ENCODE measurements at regions not wholly inside any gene's neighbourhood (a gene's known extent, or its start where the extent isn't known, plus 50 kb on each side); places are given as distances from the start of the nearest gene placed in this dataset.
A peak's percentile ranks its signal among the peaks of the same experiment; 100 is the strongest.
"Not testable (repeated sequence)": the region's sequence is repeated elsewhere in the genome, so short reads cannot be mapped to it uniquely, and the experiment has no call there.

DNA sequence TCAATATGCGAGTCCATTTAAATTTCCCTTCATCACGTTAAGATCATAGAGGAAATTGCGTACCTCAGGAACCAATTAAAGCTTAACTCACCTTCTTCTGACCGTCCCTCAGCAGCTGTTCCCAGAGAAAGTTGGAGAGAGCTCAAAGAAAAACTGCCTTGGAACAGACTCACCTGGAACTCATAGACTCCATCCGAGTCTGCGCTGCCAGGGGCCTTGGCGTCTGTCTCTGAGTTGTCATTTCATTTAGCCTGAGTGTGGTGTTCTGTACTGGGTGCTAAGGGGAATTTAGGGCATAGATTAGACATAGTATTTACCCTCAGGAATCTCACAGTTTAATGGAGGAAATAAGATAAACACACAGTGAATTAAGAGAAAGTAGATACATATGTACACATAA lies 892.7 kb downstream of the TLE1 start:
- DNase-seq = no peak

DNA sequence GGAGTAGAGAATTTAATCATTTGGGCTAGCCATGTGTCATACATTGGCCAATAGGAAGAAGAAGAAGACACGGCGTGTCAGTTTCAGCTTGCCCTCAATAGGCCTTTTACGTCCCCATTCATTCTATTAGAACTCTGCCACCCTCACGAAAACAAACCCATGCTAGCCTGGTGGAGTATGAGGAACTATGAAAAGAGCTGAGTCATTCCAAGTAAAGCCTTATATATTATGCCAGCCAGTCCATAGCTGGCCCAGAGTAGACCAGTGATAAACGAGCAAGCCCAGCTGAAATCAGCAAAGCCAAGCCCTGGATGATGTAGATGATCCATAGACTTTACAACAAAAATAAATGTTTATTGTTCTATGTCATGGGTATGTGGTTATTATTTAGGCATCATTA lies 895.1 kb downstream of the TLE1 start:
- no peak for DNase-seq

DNA sequence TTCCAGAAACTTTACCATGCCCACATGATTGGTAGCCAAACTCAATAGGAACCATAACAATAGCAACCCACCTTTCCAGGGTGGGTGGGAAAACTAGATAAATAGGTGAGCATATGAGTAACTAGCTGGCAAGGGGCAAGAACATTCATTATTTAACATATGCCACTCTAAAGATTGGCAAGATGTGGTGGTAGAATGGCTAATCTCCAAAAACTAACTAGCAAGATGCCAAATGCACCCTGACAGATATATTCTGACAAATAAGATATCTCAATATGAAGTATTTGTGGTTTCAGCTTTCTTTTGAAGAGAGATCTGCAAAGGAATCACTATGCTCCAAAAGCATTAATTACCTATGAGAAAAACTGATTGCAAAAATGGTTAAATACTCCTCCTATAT lies 895.6 kb downstream of the TLE1 start:
- no peak for DNase-seq

- DNase-seq = no peak
These were observed 896.6 kb downstream of the TLE1 start for GRCh38 chr9:80792726-80793125.

DNA sequence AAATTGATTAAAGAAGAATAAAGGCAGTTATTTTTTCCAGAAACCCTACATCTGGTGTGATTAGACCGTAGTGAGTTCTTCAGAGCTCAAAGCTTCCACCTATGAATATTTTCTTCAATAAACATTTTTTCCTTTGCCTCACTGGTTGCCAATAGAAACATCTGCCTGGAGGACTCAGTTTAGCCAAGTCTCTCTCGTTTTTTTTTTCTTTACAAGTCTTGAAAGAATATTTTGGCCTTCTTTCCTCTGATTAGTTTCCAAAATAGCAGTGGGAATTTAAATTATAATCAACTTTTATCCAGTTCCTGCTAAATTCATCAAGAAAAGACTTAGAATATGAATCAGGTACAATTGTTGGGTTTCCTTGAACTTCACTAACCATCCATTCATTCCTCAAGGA lies 897.5 kb downstream of the TLE1 start:
- no peak for DNase-seq

- DNase-seq = no peak
These were observed 898.6 kb downstream of the TLE1 start for GRCh38 chr9:80790764-80791163.

DNA sequence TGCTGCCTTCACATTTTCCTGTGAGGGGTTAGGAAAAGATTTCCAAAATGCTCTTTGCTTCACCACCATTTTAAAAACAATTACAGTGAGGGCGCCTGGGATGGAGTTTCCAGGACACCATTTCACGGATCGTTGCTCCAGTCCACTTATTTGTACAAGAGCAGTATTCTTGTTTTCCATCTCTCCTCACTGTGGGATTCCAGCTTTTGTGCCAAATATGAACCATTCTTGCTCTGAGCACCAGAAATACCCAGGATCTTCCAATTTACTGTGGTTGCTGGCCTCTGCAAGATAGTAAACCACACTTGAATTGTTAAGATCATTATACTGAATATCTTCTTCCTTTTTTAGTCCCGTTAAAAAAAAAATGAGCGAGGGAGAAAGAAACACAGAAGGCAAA lies 899.5 kb downstream of the TLE1 start:
- no peak for DNase-seq

DNA sequence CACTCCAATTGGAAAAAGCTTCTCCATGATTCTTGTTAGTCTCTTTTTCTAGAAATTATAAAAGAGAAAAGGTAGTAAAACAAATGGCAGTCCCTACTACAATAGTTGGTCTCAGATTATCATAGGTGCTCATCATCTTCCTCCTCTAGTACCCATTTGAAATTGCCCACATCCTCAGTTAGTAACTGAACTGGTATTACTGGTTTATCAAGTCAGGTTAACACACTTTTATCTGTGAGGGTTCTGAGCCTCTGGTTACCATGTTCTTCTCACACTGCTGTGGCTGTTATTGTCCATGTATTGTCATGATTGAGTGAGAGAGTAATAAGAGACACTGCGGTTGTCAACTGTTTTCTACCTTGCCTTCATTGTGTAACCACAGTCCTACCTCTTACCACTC lies 901.7 kb downstream of the TLE1 start:
- no peak for DNase-seq

- no peak for DNase-seq
These were observed 904.7 kb downstream of the TLE1 start for GRCh38 chr9:80784647-80785046.

GRCh38 chr9:80775971-80776370 lies 913.4 kb downstream of the TLE1 start:
- DNase-seq = no peak

DNA sequence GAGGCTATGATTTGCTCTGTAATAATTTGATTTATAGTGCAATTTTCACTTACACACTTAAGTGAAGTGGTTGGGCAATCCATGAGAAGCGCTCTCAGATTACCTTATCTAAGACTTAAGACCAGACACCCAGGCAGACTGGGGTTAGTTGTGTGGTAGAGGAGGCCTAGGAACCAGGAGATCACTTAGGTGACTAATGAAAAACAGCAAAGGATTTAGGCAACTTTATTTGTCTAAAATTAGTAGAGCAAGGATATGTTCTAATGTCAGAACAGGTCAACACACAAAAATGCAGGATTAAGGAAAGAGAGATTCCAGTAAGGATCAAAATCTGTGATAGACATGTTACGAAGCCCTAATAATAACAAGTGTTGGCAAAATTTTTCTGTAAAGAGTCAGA lies 913.8 kb downstream of the TLE1 start:
- peak; percentile 8 for DNase-seq

DNA sequence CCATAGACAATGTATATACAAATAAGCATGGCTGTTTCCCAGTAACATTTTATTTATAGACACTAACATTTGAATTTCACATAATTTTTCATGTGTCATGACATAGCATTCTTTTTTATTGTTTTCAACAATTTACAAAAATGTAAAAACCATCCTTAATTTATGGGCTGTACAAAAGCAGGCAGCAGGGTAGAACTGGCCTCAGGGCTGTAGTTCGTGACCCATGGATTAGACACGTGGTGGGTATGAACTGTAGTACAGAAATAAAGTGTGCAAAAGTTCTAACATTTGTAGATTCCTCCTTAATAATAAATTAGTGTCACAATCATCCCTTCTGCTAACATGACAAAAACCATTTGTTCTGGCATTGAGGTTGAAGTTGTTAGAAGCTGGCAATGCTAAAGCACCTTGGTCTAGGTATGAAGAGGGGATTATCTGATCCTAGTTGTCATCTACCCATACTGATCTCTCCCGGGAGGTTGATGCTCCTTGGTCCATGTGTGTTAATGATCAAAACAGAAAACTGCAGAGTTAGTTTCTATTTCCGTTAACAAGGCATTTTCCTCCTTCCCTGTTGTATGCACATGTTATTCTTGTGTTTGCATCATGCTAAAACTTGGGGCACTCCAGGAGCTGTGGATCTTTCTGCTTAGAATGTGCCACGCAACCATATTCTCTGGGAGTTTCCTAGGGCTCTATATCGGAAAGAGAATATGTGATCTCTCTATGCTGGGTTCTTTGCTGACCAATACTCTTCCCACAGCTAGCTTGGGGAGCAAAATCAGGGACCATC lies 917.6 kb downstream of the TLE1 start:
- no peak for DNase-seq

GRCh38 chr9:80763536-80763935 lies 925.8 kb downstream of the TLE1 start:
- DNase-seq = no peak

GRCh38 chr9:80755586-80755985 lies 933.8 kb downstream of the TLE1 start:
- no peak for DNase-seq

GRCh38 chr9:80747056-80747455 lies 942.3 kb downstream of the TLE1 start:
- not testable (repeated sequence) for DNase-seq

GRCh38 chr9:80732506-80732905 lies 956.8 kb downstream of the TLE1 start:
- no peak for DNase-seq

- DNase-seq = no peak
These were observed 968.8 kb downstream of the TLE1 start for GRCh38 chr9:80720579-80720978.

DNA sequence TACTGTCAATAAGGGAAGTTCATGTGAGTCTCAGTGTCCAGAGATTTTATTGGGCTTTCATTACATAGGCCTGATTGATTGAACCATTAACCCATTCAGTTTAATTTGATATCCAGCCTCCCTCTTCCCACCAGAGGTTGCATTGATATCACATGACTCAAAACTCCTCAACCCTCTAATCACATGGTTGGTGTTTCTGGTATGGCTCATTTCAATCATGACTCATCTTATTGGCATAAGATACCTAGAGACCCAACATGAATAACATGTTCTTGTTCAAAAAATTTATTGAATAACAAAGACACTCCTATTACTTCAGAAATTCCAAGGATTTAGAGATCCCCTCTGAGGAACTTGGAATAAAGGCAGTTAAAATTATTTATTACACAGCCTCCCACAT lies 982.2 kb downstream of the TLE1 start:
- DNase-seq = no peak

- DNase-seq = no peak
These were observed 988.3 kb downstream of the TLE1 start for GRCh38 chr9:80701061-80701460.

DNA sequence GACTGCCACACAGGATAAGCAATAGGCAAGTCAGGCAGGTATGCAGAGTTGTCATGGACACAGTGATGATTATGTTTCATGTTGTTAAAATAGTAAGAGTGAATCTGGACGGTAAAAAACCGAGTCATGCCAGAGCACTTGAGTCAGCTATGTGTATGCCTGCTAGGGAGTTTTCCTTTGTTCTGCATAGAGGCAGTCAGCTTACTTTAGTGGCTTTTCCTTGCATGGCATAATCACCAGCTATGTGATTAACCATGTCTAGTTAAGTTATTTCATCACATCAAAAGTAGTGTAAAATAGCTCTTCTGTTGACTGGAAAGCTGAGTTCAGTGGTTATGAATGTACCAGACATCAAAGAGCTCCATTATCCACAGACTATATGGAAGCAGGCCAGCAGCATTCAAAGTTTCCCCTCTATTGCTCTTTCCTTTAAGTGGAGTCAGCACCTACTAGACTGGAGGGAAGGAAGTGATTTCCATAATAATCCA lies 989.8 kb downstream of the TLE1 start:
- DNase-seq = no peak

DNA sequence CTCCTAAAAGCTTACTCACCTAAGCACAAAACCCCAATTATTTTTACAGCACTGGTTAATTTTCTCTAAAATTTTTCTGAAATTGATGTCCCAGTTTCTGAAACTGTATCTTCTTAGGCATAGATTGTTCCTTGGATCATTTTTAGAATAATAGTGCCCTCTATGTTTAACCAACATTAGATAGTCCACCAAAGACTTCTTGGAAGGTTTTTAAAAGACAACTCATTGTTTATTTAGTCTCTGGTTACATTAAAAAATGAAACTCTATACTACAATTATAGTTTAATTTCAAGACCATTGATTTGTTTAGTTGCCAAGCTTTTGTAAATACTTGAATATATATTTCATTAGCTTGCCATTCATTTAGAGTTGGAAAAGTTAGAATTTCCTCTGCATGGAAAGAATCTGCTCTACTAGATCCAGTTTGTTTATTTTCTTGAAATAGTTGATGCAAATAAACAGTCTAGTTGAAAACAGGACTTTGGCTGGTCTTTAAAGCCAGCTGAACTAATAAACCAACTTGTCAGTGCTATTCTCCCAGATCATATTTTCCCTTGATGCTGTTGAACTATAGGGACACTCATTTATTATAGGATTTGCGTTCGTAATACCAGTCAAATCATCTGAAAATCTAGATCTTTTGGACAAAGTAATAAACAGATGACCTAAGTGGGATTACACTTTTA lies 990.5 kb downstream of the TLE1 start:
- no peak for DNase-seq

DNA sequence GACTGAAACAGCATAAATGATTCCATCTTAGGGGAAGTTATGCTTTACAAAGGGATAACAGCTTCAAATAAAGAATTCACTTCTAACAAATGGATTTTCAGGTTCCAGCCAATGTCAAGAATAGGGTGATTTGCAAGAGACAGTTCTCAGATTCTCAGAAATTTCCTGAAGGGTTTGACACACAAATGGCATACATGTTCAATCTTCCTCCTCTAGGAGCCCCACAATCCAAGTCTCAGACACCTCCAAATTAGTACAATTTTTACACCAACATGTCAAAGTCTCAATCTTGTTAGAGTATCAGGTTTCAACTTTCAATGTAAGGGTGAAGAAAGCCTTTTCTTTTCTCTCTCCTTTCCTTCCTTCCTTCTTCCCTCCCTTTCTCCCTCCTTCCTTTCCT lies 996.6 kb downstream of the TLE1 start:
- no peak for DNase-seq

- DNase-seq = no peak
These were observed 998.1 kb downstream of the TLE1 start for GRCh38 chr9:80691229-80691628.

DNA sequence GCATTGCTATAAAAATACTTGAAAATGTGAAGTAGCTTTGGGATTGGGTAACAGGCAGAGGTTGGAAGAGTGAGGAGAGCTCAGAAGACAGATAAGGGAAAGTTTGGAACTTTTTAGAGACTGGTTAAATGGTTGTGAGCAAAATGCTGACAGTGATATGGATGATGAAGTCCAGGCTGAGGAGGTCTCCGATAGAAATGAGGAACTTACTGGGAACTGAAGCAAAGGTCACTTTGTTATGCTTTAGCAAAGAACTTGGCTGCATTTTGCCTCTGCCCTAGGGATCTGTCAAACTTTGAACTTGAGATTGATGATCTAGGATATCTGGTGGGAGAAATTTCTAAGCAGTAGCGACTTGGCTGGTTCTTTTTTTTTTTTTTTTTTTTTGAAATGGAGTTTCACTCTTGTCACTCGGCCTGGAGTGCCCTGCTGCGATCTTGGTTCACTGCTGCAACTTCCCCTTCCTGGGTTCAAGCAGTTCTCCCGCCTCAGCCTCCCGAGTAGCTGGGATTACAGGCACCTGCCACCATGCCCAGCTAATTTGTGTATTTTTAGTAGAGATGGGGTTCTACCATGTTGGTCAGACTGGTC lies 998.9 kb downstream of the TLE1 start:
- no peak for DNase-seq

Measured in NCI-H2227 treated with DMSO at 0.1 percent for 48 hours (cell line).